K562 (cell line): ENCODE measurements at regions not wholly inside any gene's neighbourhood (a gene's known extent, or its start where the extent isn't known, plus 50 kb on each side); places are given as distances from the start of the nearest gene placed in this dataset.

Source experiments
- ATAC-seq: fragments of 200-7000 bp; cut with Tn5 transposase; 3 replicates; pipeline ENCODE4 v1.9.1; 2020; ENCODE audit warnings: moderate library complexity
- BruUV-seq: library from RNA; stranded (reverse); fragments of 400-500 nt; replicated peaks from 2 replicates; lab custom pipeline; 2021; lab: Mats Ljungman, UMichigan
- CTCF ChIA-PET: fragments of 300-600 bp; formaldehyde crosslinking; extraction: SDS; loops from one replicate; lab custom pipeline; 2021; ENCODE audit warnings: low intra/inter-chr PET ratio; lab: Yijun Ruan, JAX
- POLR2A ChIA-PET: fragments of 300-600, 350-650 bp; sonication (Branson Sonifier 250); formaldehyde crosslinking; extraction: SDS; loops from one replicate; lab custom pipeline; 2021; ENCODE audit warnings: antibody characterized with exemption, inconsistent platforms; lab: Yijun Ruan, JAX
- DNase-seq, 4 experiments: peaks; one replicate each; pipeline versions ENCODE4 v3.0.0 to v3.0.0-alpha.2; 2011 to 2018; ENCODE audit warnings: low spot score in 3 of 4, mixed read lengths in 3 of 4; ENCODE audit errors: extremely low read depth in 1 of 4
- FAIRE-seq: peaks from 2 replicates; lab custom pipeline; 2011; peaks lifted over from hg19 to GRCh38; lab: Jason Lieb, UNC
- H2AFZ ChIP-seq: 2 replicates; pipeline ENCODE4 v1.6.0; 2011; ENCODE audit warnings: low read depth, low read length, control low read depth, inconsistent platforms
- H3K27ac ChIP-seq: fragments of 200-600 bp; 3 replicates; pipeline ENCODE4 v1.8.0; 2011; ENCODE audit warnings: low read depth, mild to moderate bottlenecking, control low read depth, inconsistent platforms, low read length, moderate library complexity, mixed read lengths; ENCODE audit errors: extremely low read depth
- H3K27me3 ChIP-seq, 2 experiments: fragments of 300-600 bp in 1 of 2; 2 replicates in 1 of 2; 3 replicates in 1 of 2; pipeline versions ENCODE4 v1.6.0 to v1.8.0; 2011; ENCODE audit warnings: inconsistent platforms in 2 of 2, low read length in 2 of 2, mild to moderate bottlenecking in 1 of 2, mixed read lengths in 1 of 2, moderate library complexity in 1 of 2; ENCODE audit not compliant: control insufficient read depth in 2 of 2, insufficient read depth in 2 of 2
- H3K36me3 ChIP-seq: fragments of 300-600 bp; 3 replicates; pipeline ENCODE4 v1.8.0; 2011; ENCODE audit warnings: mild to moderate bottlenecking, low read length, inconsistent platforms; ENCODE audit not compliant: control insufficient read depth, insufficient read depth
- H3K4me1 ChIP-seq, 2 experiments: fragments of 200-600 bp in 1 of 2; replicated peaks in 1 of 2; 2 replicates in 1 of 2; 3 replicates in 1 of 2; pipeline versions ENCODE4 v1.5.1 to v1.8.0; 2011; ENCODE audit warnings: inconsistent platforms in 2 of 2, low read length in 2 of 2, mild to moderate bottlenecking in 1 of 2, mixed read lengths in 1 of 2, moderate library complexity in 1 of 2; ENCODE audit not compliant: control insufficient read depth in 2 of 2, insufficient read depth in 2 of 2
- H3K4me2 ChIP-seq: 2 replicates; pipeline ENCODE4 v1.6.1; 2011; ENCODE audit warnings: low read length, control low read depth, inconsistent platforms, mixed read lengths; ENCODE audit not compliant: insufficient read depth
- H3K4me3 ChIP-seq: fragments of 200-600 bp; sonication (generic), shearing (Covaris generic); 2 replicates; pipeline ENCODE4 v1.5.1; 2016; ENCODE audit warnings: control low read depth, inconsistent platforms
- H3K79me2 ChIP-seq: fragments of 200-600 bp; 3 replicates; pipeline ENCODE4 v1.8.0; 2011; ENCODE audit warnings: low read length, inconsistent platforms; ENCODE audit not compliant: control insufficient read depth, insufficient read depth
- H3K9ac ChIP-seq, 2 experiments: 2 replicates each; pipeline versions ENCODE4 v1.6.0 to v1.6.1; 2011; ENCODE audit warnings: low read depth in 2 of 2, low read length in 2 of 2, control low read depth in 1 of 2, inconsistent platforms in 1 of 2, mild to moderate bottlenecking in 1 of 2, mixed read lengths in 1 of 2; ENCODE audit not compliant: insufficient read depth in 1 of 2
- H3K9me1 ChIP-seq: one replicate; pipeline ENCODE4 v1.6.0; 2011; ENCODE audit warnings: inconsistent platforms, mild to moderate bottlenecking, low read length, moderate library complexity; ENCODE audit not compliant: control insufficient read depth, insufficient read depth
- H3K9me3 ChIP-seq: replicated peaks from 2 replicates; pipeline ENCODE4 v1.5.1; 2011; ENCODE audit warnings: low read depth, low read length, inconsistent platforms; ENCODE audit not compliant: control insufficient read depth, insufficient read depth
- H4K20me1 ChIP-seq: replicated peaks from 2 replicates; pipeline ENCODE4 v1.6.1; 2011; ENCODE audit warnings: low read length, inconsistent platforms, mixed read lengths; ENCODE audit not compliant: control insufficient read depth, insufficient read depth
- BCL6 ChIP-seq: fragments of 250-450 bp; sonication (Bioruptor Pico); IDR thresholded peaks from 2 replicates; pipeline ENCODE4 v1.4.0; 2020
- CAMTA2 ChIP-seq: fragments of 250-450 bp; sonication (Bioruptor Pico); conservative IDR thresholded peaks from 2 replicates; pipeline ENCODE4 v1.5.1; 2022
- FOXJ3 ChIP-seq: sonication (generic); formaldehyde crosslinking; IDR thresholded peaks from 2 replicates; pipeline ENCODE4 v1.4.0; 2020; ENCODE audit warnings: mild to moderate bottlenecking, missing genetic modification reagents
- MCM5 ChIP-seq: fragments of 450-650 bp; IDR thresholded peaks from 2 replicates; pipeline ENCODE4 v1.6.1; 2016; ENCODE audit warnings: low read depth
- NCOA1 ChIP-seq: fragments of 450-650 bp; IDR thresholded peaks from 2 replicates; pipeline ENCODE4 v1.6.1; 2016; ENCODE audit warnings: low read depth
- PHF20 ChIP-seq: fragments of 450-650 bp; IDR thresholded peaks from 2 replicates; pipeline ENCODE4 v1.6.1; 2018; ENCODE audit not compliant: partially characterized antibody
- REST ChIP-seq, 2 experiments: fragments of 450-650 bp; formaldehyde crosslinking in 1 of 2; IDR thresholded peaks; 2 replicates each; pipeline versions ENCODE4 v1.4.0 to v1.6.1; 2014 to 2020; ENCODE audit warnings: mild to moderate bottlenecking in 2 of 2, borderline replicate concordance in 1 of 2, low read depth in 1 of 2
- SMARCC2 ChIP-seq: fragments of 450-650 bp; IDR thresholded peaks from 2 replicates; pipeline ENCODE4 v1.6.1; 2017; ENCODE audit warnings: antibody characterized with exemption, moderate library complexity, mild to moderate bottlenecking, low read depth
- U2AF2 ChIP-seq: fragments of 200-400 bp; formaldehyde crosslinking; optimal IDR thresholded peaks from 2 replicates; pipeline ENCODE3; 2017; ENCODE audit warnings: low read depth, mild to moderate bottlenecking, low read length
- ZC3H11A ChIP-seq: IDR thresholded peaks from 2 replicates; pipeline ENCODE4 v1.6.1; 2012; ENCODE audit warnings: low read depth, low read length, improper control_type of control experiment
- ZC3H4 ChIP-seq: sonication (generic); formaldehyde crosslinking; IDR thresholded peaks from 2 replicates; pipeline ENCODE4 v1.9.0; 2021; ENCODE audit warnings: missing genetic modification reagents, borderline replicate concordance
- ZKSCAN8 ChIP-seq: fragments of 200-800 bp; sonication (Bioruptor generic); IDR thresholded peaks from 2 replicates; pipeline ENCODE4 v1.6.1; 2016; ENCODE audit warnings: missing genetic modification characterization, missing compliant biosample characterization
- WGBS: fragments of 100-300 bp; shearing (Covaris generic); methylation state at CpG from one replicate; pipeline ENCODE4 v1.1.6; 2016; ENCODE audit warnings: low coverage, mixed read lengths; ENCODE audit not compliant: insufficient coverage; ENCODE audit errors: missing lambda C conversion rate; 5-methylcytosine and 5-hydroxymethylcytosine counted together
- in situ Hi-C: fragments of 300-500 bp; cut with MboI; formaldehyde crosslinking; loops from 4 replicates; pipeline ENCODE4 v1.15.0; 2018; ENCODE audit warnings: inconsistent platforms, mixed read lengths
- intact Hi-C: fragments of 100-400 bp; cut with micrococcal nuclease; formaldehyde crosslinking; loops from 2 replicates; pipeline ENCODE4 v1.14.2; 2022
- TF ChIP-seq, protein P1 (sequence below): sonication (generic); formaldehyde crosslinking; IDR thresholded peaks from 2 replicates; pipeline ENCODE4 v1.8.0; 2023; ENCODE audit warnings: mild to moderate bottlenecking, missing genetic modification reagents

DNA sequence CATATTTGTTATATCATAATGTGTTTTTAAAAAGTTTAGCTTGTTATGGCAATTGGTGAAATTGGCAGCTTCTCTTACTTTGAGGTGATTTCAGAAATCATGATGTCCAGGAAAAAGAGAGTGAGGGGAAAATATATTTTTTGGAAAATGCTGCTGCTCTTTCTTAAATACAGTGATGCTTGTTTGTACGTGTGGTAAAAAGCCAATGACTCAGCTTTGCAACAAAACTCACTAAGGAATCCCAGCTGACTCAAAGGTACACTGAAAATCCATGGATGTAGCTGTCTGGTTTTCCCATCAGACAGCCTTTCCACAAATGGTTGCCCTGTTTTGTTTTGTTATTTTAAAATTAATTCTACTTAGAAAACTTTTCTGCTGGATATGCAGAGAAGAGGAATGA is 306.4 kb upstream of the PAPPA start:
- Histone ChIP-seq H4K20me1 (no peaks in the 10 kb centered on the region), H3K4me2 (no peak overlapping the region), H3K79me2 (no peaks in the 10 kb centered on the region), H3K4me3 (no peak overlapping the region), H3K36me3 (no peaks in the 10 kb centered on the region), H3K9me1 (no peaks in the 10 kb centered on the region), H3K9me3 (no peaks in the 10 kb centered on the region), H3K27ac (no peak overlapping the region), H2AFZ (no peak overlapping the region), H3K4me1 (no peaks in the 10 kb centered on the region), H3K9ac (no peak overlapping the region), H3K27me3 (no peaks in the 10 kb centered on the region)
- ChIA-PET POLR2A (no interaction called here), CTCF (interaction anchor here (0.6 kb wide), 1 partner anchor 240 kb away, joined by 3 read pairs; no protein-coding TSS in a partner anchor)
- no TSS peak for BruUV-seq
- ATAC-seq (no peak), FAIRE-seq (no peak), DNase-seq (no peak)
- 0% methylated on average over 1 of the region's 1 CpG for WGBS
- intact Hi-C loops (no loop called here), in situ Hi-C loops (no loop called here)
- TF ChIP-seq U2AF2 (no peak), ZC3H11A (no peak), CAMTA2 (no peak), SMARCC2 (no peak), NCOA1 (no peak), MCM5 (no peak), PHF20 (no peak), ZC3H4 (no peak), BCL6 (CRISPR knock-in tag) (no peak), FOXJ3 (CRISPR knock-in tag) (no peak), ZKSCAN8 (no peak), REST (IDR thresholded peaks at IDR 0.05; ENCODE audit: borderline replicate concordance) (no peak), REST (CRISPR knock-in tag; IDR thresholded peaks at IDR 0.05; ENCODE audit: low read depth) (no peak)
- TF ChIP-seq, protein P1, sequence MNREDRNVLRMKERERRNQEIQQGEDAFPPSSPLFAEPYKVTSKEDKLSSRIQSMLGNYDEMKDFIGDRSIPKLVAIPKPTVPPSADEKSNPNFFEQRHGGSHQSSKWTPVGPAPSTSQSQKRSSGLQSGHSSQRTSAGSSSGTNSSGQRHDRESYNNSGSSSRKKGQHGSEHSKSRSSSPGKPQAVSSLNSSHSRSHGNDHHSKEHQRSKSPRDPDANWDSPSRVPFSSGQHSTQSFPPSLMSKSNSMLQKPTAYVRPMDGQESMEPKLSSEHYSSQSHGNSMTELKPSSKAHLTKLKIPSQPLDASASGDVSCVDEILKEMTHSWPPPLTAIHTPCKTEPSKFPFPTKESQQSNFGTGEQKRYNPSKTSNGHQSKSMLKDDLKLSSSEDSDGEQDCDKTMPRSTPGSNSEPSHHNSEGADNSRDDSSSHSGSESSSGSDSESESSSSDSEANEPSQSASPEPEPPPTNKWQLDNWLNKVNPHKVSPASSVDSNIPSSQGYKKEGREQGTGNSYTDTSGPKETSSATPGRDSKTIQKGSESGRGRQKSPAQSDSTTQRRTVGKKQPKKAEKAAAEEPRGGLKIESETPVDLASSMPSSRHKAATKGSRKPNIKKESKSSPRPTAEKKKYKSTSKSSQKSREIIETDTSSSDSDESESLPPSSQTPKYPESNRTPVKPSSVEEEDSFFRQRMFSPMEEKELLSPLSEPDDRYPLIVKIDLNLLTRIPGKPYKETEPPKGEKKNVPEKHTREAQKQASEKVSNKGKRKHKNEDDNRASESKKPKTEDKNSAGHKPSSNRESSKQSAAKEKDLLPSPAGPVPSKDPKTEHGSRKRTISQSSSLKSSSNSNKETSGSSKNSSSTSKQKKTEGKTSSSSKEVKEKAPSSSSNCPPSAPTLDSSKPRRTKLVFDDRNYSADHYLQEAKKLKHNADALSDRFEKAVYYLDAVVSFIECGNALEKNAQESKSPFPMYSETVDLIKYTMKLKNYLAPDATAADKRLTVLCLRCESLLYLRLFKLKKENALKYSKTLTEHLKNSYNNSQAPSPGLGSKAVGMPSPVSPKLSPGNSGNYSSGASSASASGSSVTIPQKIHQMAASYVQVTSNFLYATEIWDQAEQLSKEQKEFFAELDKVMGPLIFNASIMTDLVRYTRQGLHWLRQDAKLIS (CRISPR knock-in tag): no peak
